ENCODE measurements at regions not wholly inside any gene's neighbourhood (a gene's known extent, or its start where the extent isn't known, plus 50 kb on each side); places are given as distances from the start of the nearest gene placed in this dataset.

GRCh38 chr14:98200601-98201000 is 1071.4 kb downstream of the BCL11B start:
- Histone ChIP-seq H3K4me1 (ENCODE audit: control insufficient read depth in 2 of 2, insufficient read depth in 2 of 2, low read length in 2 of 2) (peaks cover 73 to 97% of the 10 kb centered on the region in 2 donors), H3K27ac (ENCODE audit: low read depth in 1 of 2, low read length in 1 of 2) (peak overlapping the region; percentile 52 to 93), H3K9me3 (ENCODE audit: control insufficient read depth in 2 of 2, insufficient read depth in 1 of 2, low read length in 1 of 2) (no peaks in the 10 kb centered on the region), H3K27me3 (ENCODE audit: control insufficient read depth in 2 of 2, insufficient read depth in 1 of 2, low read length in 1 of 2) (no peaks in the 10 kb centered on the region), H3K36me3 (ENCODE audit: control insufficient read depth in 2 of 2, insufficient read depth in 2 of 2, low read length in 1 of 2) (peaks cover 0 to 8% of the 10 kb centered on the region in 2 donors), H3K4me3 (ENCODE audit: low read length in 2 of 2) (peak overlapping the region in 1 of 2 donors; percentile 30)
- 54% methylated on average over 7 of the region's 7 CpGs for WGBS
- DNase-seq (ENCODE audit: low read depth in 6 of 9, low spot score in 9 of 9) = peak in 1 of 9 donors; percentile 32

DNA sequence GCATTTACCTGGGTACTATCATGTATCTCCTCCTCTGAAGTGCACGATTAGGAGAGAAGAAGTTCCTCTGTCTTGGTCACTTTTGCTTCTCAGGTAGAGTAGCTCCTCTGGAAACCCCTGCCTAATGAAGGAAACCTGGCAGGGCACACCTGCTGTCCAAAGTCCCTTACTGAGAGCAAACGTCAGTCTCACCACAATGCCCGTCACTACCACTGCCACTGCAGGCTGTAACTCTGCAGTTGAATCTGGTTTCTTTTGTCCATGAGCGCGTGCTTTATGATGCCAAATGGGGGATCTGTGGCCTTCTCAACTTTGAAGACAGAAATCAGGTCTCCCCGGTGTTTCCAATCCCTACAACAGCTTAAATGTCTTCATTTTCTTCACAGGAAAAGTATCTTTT is 1068.6 kb downstream of the BCL11B start:
- Histone ChIP-seq H3K4me3 (ENCODE audit: low read length in 2 of 2) (peak overlapping the region; percentile 4 to 42), H3K9me3 (ENCODE audit: control insufficient read depth in 2 of 2, insufficient read depth in 1 of 2, low read length in 1 of 2) (no peaks in the 10 kb centered on the region), H3K36me3 (ENCODE audit: control insufficient read depth in 2 of 2, insufficient read depth in 2 of 2, low read length in 1 of 2) (peaks cover 0 to 3% of the 10 kb centered on the region in 2 donors), H3K27ac (ENCODE audit: low read depth in 1 of 2, low read length in 1 of 2) (peak overlapping the region; percentile 62 to 93), H3K27me3 (ENCODE audit: control insufficient read depth in 2 of 2, insufficient read depth in 1 of 2, low read length in 1 of 2) (no peaks in the 10 kb centered on the region), H3K4me1 (ENCODE audit: control insufficient read depth in 2 of 2, insufficient read depth in 2 of 2, low read length in 2 of 2) (peaks cover 73 to 97% of the 10 kb centered on the region in 2 donors)
- WGBS = 62% methylated on average over 6 of the region's 6 CpGs
- DNase-seq (ENCODE audit: low read depth in 6 of 9, low spot score in 9 of 9) = peak in 1 of 9 donors; percentile 71

DNA sequence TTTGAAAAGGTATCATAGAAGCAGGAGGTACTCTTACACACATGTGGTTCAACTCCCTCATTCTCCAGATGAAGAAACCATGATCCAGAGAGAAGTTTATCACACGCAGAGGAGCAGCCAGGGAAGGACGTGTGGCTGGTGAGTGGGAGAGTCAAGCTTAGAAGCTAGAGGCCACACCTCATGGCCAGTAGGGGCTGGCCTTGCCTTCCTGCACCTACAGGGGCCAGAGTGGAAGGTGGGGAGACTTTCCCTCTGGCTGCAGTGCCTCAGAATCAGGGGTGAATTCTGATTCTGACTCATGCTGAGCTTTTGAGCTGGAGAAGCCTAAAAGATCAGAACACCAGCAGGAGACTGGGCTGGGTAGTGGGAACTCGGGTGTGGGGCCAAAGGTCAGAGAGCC is 1067.9 kb downstream of the BCL11B start:
- H3K4me3 ChIP-seq (ENCODE audit: low read length in 2 of 2) = peak overlapping the region in 1 of 2 donors; percentile 42
- no peak for DNase-seq (ENCODE audit: low read depth in 6 of 9, low spot score in 9 of 9)
- H3K27me3 ChIP-seq (ENCODE audit: control insufficient read depth in 2 of 2, insufficient read depth in 1 of 2, low read length in 1 of 2) = no peaks in the 10 kb centered on the region
- H3K27ac ChIP-seq (ENCODE audit: low read depth in 1 of 2, low read length in 1 of 2) = peak overlapping the region; percentile 50 to 93
- 78% methylated on average over 3 of the region's 3 CpGs for WGBS
- H3K9me3 ChIP-seq (ENCODE audit: control insufficient read depth in 2 of 2, insufficient read depth in 1 of 2, low read length in 1 of 2) = no peaks in the 10 kb centered on the region
- H3K4me1 ChIP-seq (ENCODE audit: control insufficient read depth in 2 of 2, insufficient read depth in 2 of 2, low read length in 2 of 2) = peaks cover 72 to 97% of the 10 kb centered on the region in 2 donors
- H3K36me3 ChIP-seq (ENCODE audit: control insufficient read depth in 2 of 2, insufficient read depth in 2 of 2, low read length in 1 of 2) = peaks cover 0 to 3% of the 10 kb centered on the region in 2 donors

GRCh38 chr14:98207415-98207814 is 1064.6 kb downstream of the BCL11B start:
- H3K27ac ChIP-seq (ENCODE audit: low read depth in 1 of 2, low read length in 1 of 2) = peak overlapping the region; percentile 93
- DNase-seq (ENCODE audit: low read depth in 6 of 9, low spot score in 9 of 9) = peak in 1 of 9 donors; percentile 69

DNA sequence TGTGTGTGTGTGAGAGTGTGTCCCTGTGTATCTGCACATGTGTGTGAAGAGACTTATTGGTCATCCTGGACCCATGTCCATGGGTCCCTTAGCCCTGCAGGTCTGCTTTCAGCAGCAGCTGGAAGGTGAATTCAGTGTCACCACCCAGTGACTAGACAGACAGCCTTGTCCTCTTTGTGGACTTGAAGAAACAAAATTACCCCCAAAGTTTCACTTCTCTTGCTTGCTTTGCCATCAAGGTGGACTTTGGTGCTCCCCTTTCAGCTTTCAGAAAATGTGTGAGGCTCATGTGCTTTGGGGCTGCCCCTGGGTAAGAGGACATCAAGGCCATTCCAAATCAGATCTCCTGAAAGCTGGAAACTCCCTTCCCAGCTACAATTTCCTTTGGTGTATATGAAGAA is 1063.8 kb downstream of the BCL11B start:
- peak overlapping the region; percentile 93 for H3K27ac ChIP-seq (ENCODE audit: low read depth in 1 of 2, low read length in 1 of 2)
- DNase-seq (ENCODE audit: low read depth in 6 of 9, low spot score in 9 of 9) = peak in 1 of 9 donors; percentile 63
- peaks cover 65 to 86% of the 10 kb centered on the region in 2 donors for H3K4me1 ChIP-seq (ENCODE audit: control insufficient read depth in 2 of 2, insufficient read depth in 2 of 2, low read length in 2 of 2)
- H3K27me3 ChIP-seq (ENCODE audit: control insufficient read depth in 2 of 2, insufficient read depth in 1 of 2, low read length in 1 of 2) = no peaks in the 10 kb centered on the region
- peak overlapping the region in 1 of 2 donors; percentile 26 for H3K4me3 ChIP-seq (ENCODE audit: low read length in 2 of 2)
- peaks cover 0 to 3% of the 10 kb centered on the region in 2 donors for H3K36me3 ChIP-seq (ENCODE audit: control insufficient read depth in 2 of 2, insufficient read depth in 2 of 2, low read length in 1 of 2)
- H3K9me3 ChIP-seq (ENCODE audit: control insufficient read depth in 2 of 2, insufficient read depth in 1 of 2, low read length in 1 of 2) = no peaks in the 10 kb centered on the region

More at GRCh38 chr14:98207415-98207814, 1064.6 kb downstream of the BCL11B start:
- Histone ChIP-seq H3K27me3 (ENCODE audit: control insufficient read depth in 2 of 2, insufficient read depth in 1 of 2, low read length in 1 of 2) (no peaks in the 10 kb centered on the region), H3K9me3 (ENCODE audit: control insufficient read depth in 2 of 2, insufficient read depth in 1 of 2, low read length in 1 of 2) (no peaks in the 10 kb centered on the region), H3K4me3 (ENCODE audit: low read length in 2 of 2) (peak overlapping the region in 1 of 2 donors; percentile 26), H3K36me3 (ENCODE audit: control insufficient read depth in 2 of 2, insufficient read depth in 2 of 2, low read length in 1 of 2) (peaks cover 0 to 3% of the 10 kb centered on the region in 2 donors), H3K4me1 (ENCODE audit: control insufficient read depth in 2 of 2, insufficient read depth in 2 of 2, low read length in 2 of 2) (peaks cover 70 to 88% of the 10 kb centered on the region in 2 donors)
- WGBS = 79% methylated on average over 10 of the region's 10 CpGs

DNA sequence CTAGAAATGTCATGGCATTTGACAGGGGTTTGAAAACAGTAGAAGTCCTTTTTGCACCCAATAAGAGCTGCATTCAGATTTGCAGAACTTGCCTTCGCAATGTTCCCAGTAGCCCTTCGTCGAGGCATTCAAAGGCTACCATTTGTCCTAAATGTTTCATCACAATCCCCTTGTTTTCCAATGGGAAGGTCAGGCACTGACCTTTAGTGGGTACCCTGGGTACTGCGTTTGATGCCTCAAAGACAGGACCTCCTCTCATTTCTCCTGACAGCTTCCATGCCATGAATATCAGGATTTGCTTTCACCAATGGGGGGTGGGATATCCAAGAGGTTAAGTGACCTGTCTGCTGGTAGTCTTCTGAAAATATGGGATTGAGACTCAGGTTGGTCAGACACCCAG is 1063.1 kb downstream of the BCL11B start:
- H3K27ac ChIP-seq (ENCODE audit: low read depth in 1 of 2, low read length in 1 of 2) = peak overlapping the region; percentile 82 to 93
- H3K36me3 ChIP-seq (ENCODE audit: control insufficient read depth in 2 of 2, insufficient read depth in 2 of 2, low read length in 1 of 2) = no peaks in the 10 kb centered on the region
- WGBS = 74% methylated on average over 4 of the region's 4 CpGs
- peaks cover 60 to 83% of the 10 kb centered on the region in 2 donors for H3K4me1 ChIP-seq (ENCODE audit: control insufficient read depth in 2 of 2, insufficient read depth in 2 of 2, low read length in 2 of 2)
- H3K4me3 ChIP-seq (ENCODE audit: low read length in 2 of 2) = no peak overlapping the region
- no peaks in the 10 kb centered on the region for H3K9me3 ChIP-seq (ENCODE audit: control insufficient read depth in 2 of 2, insufficient read depth in 1 of 2, low read length in 1 of 2)
- DNase-seq (ENCODE audit: low read depth in 6 of 9, low spot score in 9 of 9) = no peak
- H3K27me3 ChIP-seq (ENCODE audit: control insufficient read depth in 2 of 2, insufficient read depth in 1 of 2, low read length in 1 of 2) = no peaks in the 10 kb centered on the region

DNA sequence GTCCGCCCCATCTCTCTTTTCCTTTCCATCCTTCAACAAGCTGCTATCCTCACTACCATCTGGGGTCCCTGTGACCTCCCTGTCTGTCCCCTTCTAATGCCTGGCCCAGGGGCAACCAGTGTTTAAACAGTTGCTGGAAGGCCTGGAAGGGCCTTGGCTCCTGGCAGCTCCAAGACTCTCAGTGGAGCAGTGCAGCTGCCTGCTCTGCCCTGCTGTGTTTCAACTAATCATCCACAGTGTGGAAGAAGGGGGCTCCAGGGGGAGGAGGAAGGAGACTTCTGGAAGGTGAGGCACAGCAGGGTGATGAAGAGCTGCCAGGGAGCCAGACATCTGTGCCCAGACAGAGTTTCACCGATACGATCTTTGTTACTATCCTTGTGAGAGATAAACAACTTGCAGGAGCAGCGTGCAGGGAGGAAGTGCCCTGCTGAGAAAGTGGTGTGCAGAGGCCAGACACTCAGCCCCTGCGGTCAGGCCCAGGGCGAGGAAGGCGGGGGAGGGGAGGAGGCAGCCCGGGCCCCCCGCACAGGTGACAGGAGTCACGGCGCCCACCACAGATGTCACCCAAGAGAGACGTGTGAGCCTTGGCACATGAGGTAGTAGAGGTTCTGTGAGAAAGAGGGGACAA is 1061.8 kb downstream of the BCL11B start:
- Histone ChIP-seq H3K9me3 (ENCODE audit: control insufficient read depth in 2 of 2, insufficient read depth in 1 of 2, low read length in 1 of 2) (no peaks in the 10 kb centered on the region), H3K4me1 (ENCODE audit: control insufficient read depth in 2 of 2, insufficient read depth in 2 of 2, low read length in 2 of 2) (peaks cover 58 to 83% of the 10 kb centered on the region in 2 donors), H3K27ac (ENCODE audit: low read depth in 1 of 2, low read length in 1 of 2) (peak overlapping the region; percentile 93 to 97), H3K36me3 (ENCODE audit: control insufficient read depth in 2 of 2, insufficient read depth in 2 of 2, low read length in 1 of 2) (no peaks in the 10 kb centered on the region), H3K27me3 (ENCODE audit: control insufficient read depth in 2 of 2, insufficient read depth in 1 of 2, low read length in 1 of 2) (no peaks in the 10 kb centered on the region), H3K4me3 (ENCODE audit: low read length in 2 of 2) (peak overlapping the region; percentile 44 to 57)
- DNase-seq (ENCODE audit: low read depth in 6 of 9, low spot score in 9 of 9) = peak in 8 of 9 donors; percentile 72 to 96 (median 90)
- 11% methylated on average over 12 of the region's 12 CpGs for WGBS

DNA sequence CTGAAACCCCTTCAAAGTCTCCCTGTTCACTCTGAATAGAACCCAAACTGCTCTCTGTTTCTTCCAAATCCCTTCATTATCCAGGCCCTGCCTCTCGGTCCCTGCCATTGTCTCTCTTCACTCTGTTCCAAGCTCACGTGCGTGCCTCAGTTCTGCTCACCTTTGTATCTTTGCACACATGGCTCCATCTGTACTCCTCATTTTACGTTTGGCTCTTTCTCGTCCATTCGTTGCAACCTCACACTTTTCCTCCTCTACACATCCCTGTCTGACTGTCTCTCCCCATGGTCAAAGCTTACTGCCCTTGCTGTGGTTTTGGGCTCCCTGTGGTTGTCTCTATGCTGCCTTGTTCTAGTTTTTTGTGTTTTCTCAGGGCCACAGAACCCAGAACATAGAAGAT is 1054.5 kb downstream of the BCL11B start:
- no peak overlapping the region for H3K4me3 ChIP-seq (ENCODE audit: low read length in 2 of 2)
- peaks cover 22 to 65% of the 10 kb centered on the region in 2 donors for H3K4me1 ChIP-seq (ENCODE audit: control insufficient read depth in 2 of 2, insufficient read depth in 2 of 2, low read length in 2 of 2)
- H3K27me3 ChIP-seq (ENCODE audit: control insufficient read depth in 2 of 2, insufficient read depth in 1 of 2, low read length in 1 of 2) = no peaks in the 10 kb centered on the region
- H3K36me3 ChIP-seq (ENCODE audit: control insufficient read depth in 2 of 2, insufficient read depth in 2 of 2, low read length in 1 of 2) = no peaks in the 10 kb centered on the region
- H3K27ac ChIP-seq (ENCODE audit: low read depth in 1 of 2, low read length in 1 of 2) = peak overlapping the region in 1 of 2 donors; percentile 8
- no peak for DNase-seq (ENCODE audit: low read depth in 6 of 9, low spot score in 9 of 9)
- WGBS = 97% methylated on average over 6 of the region's 6 CpGs
- no peaks in the 10 kb centered on the region for H3K9me3 ChIP-seq (ENCODE audit: control insufficient read depth in 2 of 2, insufficient read depth in 1 of 2, low read length in 1 of 2)

DNA sequence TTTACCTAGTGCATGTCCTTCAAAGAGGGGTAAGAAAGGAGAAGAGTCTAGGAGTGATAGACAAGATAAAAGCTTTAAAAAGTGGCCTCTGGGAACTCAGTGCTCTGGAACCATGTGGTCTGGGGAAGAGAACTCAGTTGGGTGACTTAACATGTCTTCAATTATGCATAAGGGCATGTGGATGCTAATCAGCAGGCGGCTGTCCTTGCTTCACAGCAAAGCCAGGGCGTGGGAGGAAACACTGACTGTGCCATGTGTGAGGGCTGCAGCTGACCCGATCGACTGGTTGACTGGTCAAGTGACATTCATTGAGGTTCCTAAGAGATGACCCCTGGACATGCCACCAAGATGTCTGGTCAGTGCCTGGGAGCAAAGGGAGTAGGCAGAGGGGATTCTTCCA is 1053.8 kb downstream of the BCL11B start:
- Histone ChIP-seq H3K27me3 (ENCODE audit: control insufficient read depth in 2 of 2, insufficient read depth in 1 of 2, low read length in 1 of 2) (no peaks in the 10 kb centered on the region), H3K9me3 (ENCODE audit: control insufficient read depth in 2 of 2, insufficient read depth in 1 of 2, low read length in 1 of 2) (peaks cover 0 to under 1% of the 10 kb centered on the region in 2 donors), H3K27ac (ENCODE audit: low read depth in 1 of 2, low read length in 1 of 2) (no peak overlapping the region), H3K4me1 (ENCODE audit: control insufficient read depth in 2 of 2, insufficient read depth in 2 of 2, low read length in 2 of 2) (peaks cover 27 to 66% of the 10 kb centered on the region in 2 donors), H3K4me3 (ENCODE audit: low read length in 2 of 2) (no peak overlapping the region), H3K36me3 (ENCODE audit: control insufficient read depth in 2 of 2, insufficient read depth in 2 of 2, low read length in 1 of 2) (no peaks in the 10 kb centered on the region)
- no peak for DNase-seq (ENCODE audit: low read depth in 6 of 9, low spot score in 9 of 9)
- WGBS = 98% methylated on average over 4 of the region's 4 CpGs
